Liver (tissue), 3 donors: ENCODE measurements at regions not wholly inside any gene's neighbourhood (a gene's known extent, or its start where the extent isn't known, plus 50 kb on each side); places are given as distances from the start of the nearest gene placed in this dataset.

Experiments
- CTCF ChIP-seq: fragments of 150-350 bp; IDR thresholded peaks from 2 replicates; pipeline ENCODE4 v1.5.1; 2017; ENCODE audit warnings: improper control_type of control experiment, low read depth, low read length; ENCODE audit not compliant: missing input control
- GABPA ChIP-seq, 2 donors: IDR thresholded peaks in 1 of 2; conservative IDR thresholded peaks in 1 of 2; 2 replicates each; pipeline ENCODE4 v1.6.1; 2016; ENCODE audit warnings: antibody characterized with exemption in 2 of 2, mild to moderate bottlenecking in 1 of 2, moderate library complexity in 1 of 2
- HNF4G ChIP-seq: IDR thresholded peaks from 2 replicates; pipeline ENCODE4 v1.6.1; 2016; ENCODE audit warnings: antibody characterized with exemption
- MAX ChIP-seq: IDR thresholded peaks from 2 replicates; pipeline ENCODE4 v1.6.1; 2016; ENCODE audit warnings: antibody characterized with exemption
- RAD21 ChIP-seq, 2 donors: IDR thresholded peaks; 2 replicates each; pipeline ENCODE4 v1.6.1; 2016; ENCODE audit warnings: antibody characterized with exemption in 2 of 2, mild to moderate bottlenecking in 2 of 2
- REST ChIP-seq: IDR thresholded peaks from 2 replicates; pipeline ENCODE4 v1.6.1; 2016; ENCODE audit warnings: antibody characterized with exemption, mild to moderate bottlenecking
- RXRA ChIP-seq, 2 donors: IDR thresholded peaks; 2 replicates each; pipeline ENCODE4 v1.6.1; 2017 to 2018; ENCODE audit warnings: antibody characterized with exemption in 2 of 2, mild to moderate bottlenecking in 1 of 2
- SP1 ChIP-seq: IDR thresholded peaks from 2 replicates; pipeline ENCODE4 v1.6.1; 2018; ENCODE audit warnings: antibody characterized with exemption, mild to moderate bottlenecking
- ZBTB33 ChIP-seq: IDR thresholded peaks from 2 replicates; pipeline ENCODE4 v1.6.1; 2016; ENCODE audit warnings: antibody characterized with exemption
- donor health status: healthy.
- donor health status: healthy.

- no peak for TF ChIP-seq CTCF
- no peak for TF ChIP-seq HNF4G
- TF ChIP-seq ZBTB33, result no peak
- TF ChIP-seq RAD21 (IDR thresholded peaks at IDR 0.05), result no peak
- no peak for TF ChIP-seq GABPA (IDR thresholded peaks at IDR 0.05 in 1 of 2, conservative IDR thresholded peaks at IDR 0.05 in 1 of 2)
- TF ChIP-seq RXRA (IDR thresholded peaks at IDR 0.05), result no peak
- TF ChIP-seq MAX, result no peak
- TF ChIP-seq REST, result no peak
- TF ChIP-seq SP1, result no peak
These were observed 83.7 kb upstream of the PPP2R5A start for GRCh38 chr1:212201461-212201860.
